ENCODE measurements at regions not wholly inside any gene's neighbourhood (a gene's known extent, or its start where the extent isn't known, plus 50 kb on each side); places are given as distances from the start of the nearest gene placed in this dataset.

DNA sequence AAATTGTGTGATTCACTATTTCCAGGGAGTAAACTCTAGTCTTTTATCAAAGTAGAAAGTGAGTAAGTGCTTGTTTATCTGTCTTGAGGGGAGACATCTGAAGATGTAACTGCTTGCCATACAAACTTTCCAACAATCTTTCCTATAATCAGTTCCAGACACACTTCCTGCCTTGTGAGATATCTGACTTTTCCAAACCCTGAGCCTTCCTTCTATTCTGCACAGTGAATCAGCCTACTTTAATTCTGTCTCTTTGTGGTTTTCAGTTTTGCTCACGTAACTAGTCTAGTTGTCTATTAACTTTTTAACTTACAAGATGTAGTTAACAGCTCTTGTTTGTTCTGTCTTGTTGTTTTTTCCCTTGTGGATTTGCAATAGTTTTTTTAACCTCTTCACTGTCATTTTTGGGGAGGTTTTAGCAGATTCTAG is 947.8 kb downstream of the C4orf33 start:
- intact Hi-C loops (cut with DNase I; ENCODE audit: low total_unique reads) = no loop called here
- DNase-seq (ENCODE audit: low spot score in 2 of 2) = no peak
- Histone ChIP-seq H3K36me3 (no peaks in the 10 kb centered on the region), H3K9me3 (no peaks in the 10 kb centered on the region), H3K4me1 (no peaks in the 10 kb centered on the region), H3K4me3 (no peak overlapping the region), H3K27ac (no peak overlapping the region), H3K27me3 (no peaks in the 10 kb centered on the region)
- TF ChIP-seq, protein P1, sequence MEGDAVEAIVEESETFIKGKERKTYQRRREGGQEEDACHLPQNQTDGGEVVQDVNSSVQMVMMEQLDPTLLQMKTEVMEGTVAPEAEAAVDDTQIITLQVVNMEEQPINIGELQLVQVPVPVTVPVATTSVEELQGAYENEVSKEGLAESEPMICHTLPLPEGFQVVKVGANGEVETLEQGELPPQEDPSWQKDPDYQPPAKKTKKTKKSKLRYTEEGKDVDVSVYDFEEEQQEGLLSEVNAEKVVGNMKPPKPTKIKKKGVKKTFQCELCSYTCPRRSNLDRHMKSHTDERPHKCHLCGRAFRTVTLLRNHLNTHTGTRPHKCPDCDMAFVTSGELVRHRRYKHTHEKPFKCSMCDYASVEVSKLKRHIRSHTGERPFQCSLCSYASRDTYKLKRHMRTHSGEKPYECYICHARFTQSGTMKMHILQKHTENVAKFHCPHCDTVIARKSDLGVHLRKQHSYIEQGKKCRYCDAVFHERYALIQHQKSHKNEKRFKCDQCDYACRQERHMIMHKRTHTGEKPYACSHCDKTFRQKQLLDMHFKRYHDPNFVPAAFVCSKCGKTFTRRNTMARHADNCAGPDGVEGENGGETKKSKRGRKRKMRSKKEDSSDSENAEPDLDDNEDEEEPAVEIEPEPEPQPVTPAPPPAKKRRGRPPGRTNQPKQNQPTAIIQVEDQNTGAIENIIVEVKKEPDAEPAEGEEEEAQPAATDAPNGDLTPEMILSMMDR (IDR thresholded peaks at IDR 0.05) = no peak
- TF ChIP-seq POLR2A (IDR thresholded peaks at IDR 0.05) = no peak
- TF ChIP-seq POLR2AphosphoS5 (IDR thresholded peaks at IDR 0.05) = no peak

DNA sequence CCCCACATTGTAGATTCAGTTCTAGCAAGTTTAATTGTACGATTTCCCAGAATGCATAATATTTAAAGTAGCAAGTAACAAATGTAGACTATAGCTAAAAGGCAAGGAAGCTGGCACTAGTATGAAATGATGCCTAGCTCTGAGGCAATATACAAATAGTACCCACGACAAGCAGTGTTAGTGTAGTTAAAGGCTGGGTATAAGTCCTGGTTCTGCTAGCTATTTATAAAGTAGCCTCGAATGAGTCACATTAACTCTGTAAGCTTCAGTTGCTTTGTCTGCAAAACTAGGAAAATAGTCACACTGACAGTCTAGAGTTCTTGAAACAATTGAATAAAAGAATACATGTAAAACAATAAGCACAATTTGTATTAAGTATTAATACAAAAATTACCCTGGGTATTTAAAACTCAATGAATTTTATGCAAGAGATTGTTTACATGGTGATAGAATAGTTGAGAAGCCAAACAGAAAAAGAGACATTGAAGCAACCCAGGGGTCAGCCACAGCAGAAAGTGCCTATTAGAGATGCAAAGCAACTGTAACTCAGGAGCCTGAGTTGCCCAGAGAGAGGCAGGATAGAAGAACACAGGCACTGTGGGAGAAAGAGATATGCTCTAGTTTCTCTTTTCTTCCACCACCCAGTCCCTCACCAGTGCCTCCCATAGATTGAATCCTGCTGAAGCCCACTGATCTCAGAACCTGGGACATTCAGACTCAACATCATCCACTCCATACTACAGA is 949.0 kb downstream of the C4orf33 start:
- no peaks in the 10 kb centered on the region for H3K4me1 ChIP-seq
- H3K27ac ChIP-seq = no peak overlapping the region
- H3K36me3 ChIP-seq = no peaks in the 10 kb centered on the region
- TF ChIP-seq, protein P1 (IDR thresholded peaks at IDR 0.05) = no peak
- TF ChIP-seq POLR2A (IDR thresholded peaks at IDR 0.05) = no peak
- no peak for TF ChIP-seq POLR2AphosphoS5 (IDR thresholded peaks at IDR 0.05)
- H3K4me3 ChIP-seq = no peak overlapping the region
- intact Hi-C loops (cut with DNase I; ENCODE audit: low total_unique reads) = no loop called here
- H3K27me3 ChIP-seq = no peaks in the 10 kb centered on the region
- no peak for DNase-seq (ENCODE audit: low spot score in 2 of 2)
- no peaks in the 10 kb centered on the region for H3K9me3 ChIP-seq

DNA sequence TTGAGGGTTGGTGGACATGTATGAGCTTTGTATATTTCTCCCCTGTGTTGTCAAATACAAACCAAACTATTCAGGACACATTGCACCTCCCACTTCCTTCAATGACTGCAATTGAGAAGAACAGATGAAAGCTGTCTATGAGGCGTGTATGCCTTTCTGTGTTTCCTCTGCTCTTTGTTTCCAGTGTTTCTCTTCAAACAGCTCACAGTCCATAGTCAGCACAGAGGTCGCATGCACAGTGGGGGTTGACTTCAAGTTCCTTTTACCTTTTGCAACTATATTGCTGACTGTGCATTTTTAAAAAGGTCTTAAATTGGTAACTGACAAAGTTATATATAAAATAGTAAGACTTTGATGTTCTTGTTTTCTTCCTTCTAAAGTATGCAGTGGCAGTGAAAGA is 957.8 kb downstream of the C4orf33 start:
- no peak for DNase-seq (ENCODE audit: low spot score in 2 of 2)
- TF ChIP-seq, protein P1 (IDR thresholded peaks at IDR 0.05) = no peak
- TF ChIP-seq POLR2AphosphoS5 (IDR thresholded peaks at IDR 0.05) = no peak
- no peak for TF ChIP-seq POLR2A (IDR thresholded peaks at IDR 0.05)
- intact Hi-C loops (cut with DNase I; ENCODE audit: low total_unique reads) = no loop called here
- Histone ChIP-seq H3K4me1 (no peaks in the 10 kb centered on the region), H3K27ac (no peak overlapping the region), H3K9me3 (no peaks in the 10 kb centered on the region), H3K4me3 (no peak overlapping the region), H3K27me3 (no peaks in the 10 kb centered on the region), H3K36me3 (no peaks in the 10 kb centered on the region)

DNA sequence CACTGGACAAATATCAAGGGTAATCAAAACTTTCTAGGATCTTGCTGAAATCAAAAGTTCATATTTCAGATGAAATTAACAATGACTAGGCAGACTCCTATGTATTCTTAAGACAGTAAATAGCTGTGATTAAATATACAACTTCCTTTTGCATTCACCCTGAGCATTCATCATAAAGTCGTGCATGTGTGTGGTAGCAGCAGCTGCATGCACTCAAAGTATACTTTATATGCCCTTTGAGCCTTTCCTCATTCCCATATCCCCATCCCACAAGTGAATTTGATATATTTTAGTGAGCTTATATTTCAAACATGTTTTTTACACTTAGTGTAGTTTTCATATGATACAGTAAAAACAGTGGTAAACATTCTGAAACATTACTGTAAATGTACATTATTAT is 959.0 kb downstream of the C4orf33 start:
- Histone ChIP-seq H3K4me1 (no peaks in the 10 kb centered on the region), H3K27me3 (no peaks in the 10 kb centered on the region), H3K27ac (no peak overlapping the region), H3K4me3 (no peak overlapping the region), H3K36me3 (no peaks in the 10 kb centered on the region), H3K9me3 (no peaks in the 10 kb centered on the region)
- intact Hi-C loops (cut with DNase I; ENCODE audit: low total_unique reads) = no loop called here
- DNase-seq (ENCODE audit: low spot score in 2 of 2) = no peak
- TF ChIP-seq POLR2AphosphoS5 (IDR thresholded peaks at IDR 0.05) (no peak), POLR2A (IDR thresholded peaks at IDR 0.05) (no peak)
- TF ChIP-seq, protein P1 (IDR thresholded peaks at IDR 0.05) = no peak

DNA sequence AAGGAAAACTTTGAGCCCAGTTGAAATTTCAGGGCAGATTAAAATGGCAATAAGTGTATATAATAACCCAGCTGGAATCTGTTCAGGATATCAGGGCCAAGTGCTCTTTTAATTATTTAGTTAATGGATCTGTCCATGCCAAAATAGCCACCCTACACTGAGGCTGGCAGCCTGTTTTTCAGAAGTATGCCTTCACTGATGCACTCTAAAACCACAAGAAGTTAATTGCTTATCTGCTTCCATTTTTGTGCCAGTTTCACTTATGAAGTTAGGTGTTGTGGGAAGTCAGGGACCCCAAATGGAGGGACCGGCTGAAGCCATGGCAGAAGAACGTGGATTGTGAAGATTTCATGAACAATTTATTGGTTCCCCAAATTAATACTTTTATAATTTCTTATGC is 960.3 kb downstream of the C4orf33 start:
- intact Hi-C loops (cut with DNase I; ENCODE audit: low total_unique reads) = no loop called here
- Histone ChIP-seq H3K4me1 (no peaks in the 10 kb centered on the region), H3K27ac (no peak overlapping the region), H3K27me3 (no peaks in the 10 kb centered on the region), H3K36me3 (no peaks in the 10 kb centered on the region), H3K4me3 (no peak overlapping the region), H3K9me3 (no peaks in the 10 kb centered on the region)
- TF ChIP-seq POLR2AphosphoS5 (IDR thresholded peaks at IDR 0.05) = no peak
- TF ChIP-seq, protein P1 (IDR thresholded peaks at IDR 0.05) = no peak
- TF ChIP-seq POLR2A (IDR thresholded peaks at IDR 0.05) = no peak
- no peak for DNase-seq (ENCODE audit: low spot score in 2 of 2)
